ENCODE measurements at regions not wholly inside any gene's neighbourhood (a gene's known extent, or its start where the extent isn't known, plus 50 kb on each side); places are given as distances from the start of the nearest gene placed in this dataset.

DNA sequence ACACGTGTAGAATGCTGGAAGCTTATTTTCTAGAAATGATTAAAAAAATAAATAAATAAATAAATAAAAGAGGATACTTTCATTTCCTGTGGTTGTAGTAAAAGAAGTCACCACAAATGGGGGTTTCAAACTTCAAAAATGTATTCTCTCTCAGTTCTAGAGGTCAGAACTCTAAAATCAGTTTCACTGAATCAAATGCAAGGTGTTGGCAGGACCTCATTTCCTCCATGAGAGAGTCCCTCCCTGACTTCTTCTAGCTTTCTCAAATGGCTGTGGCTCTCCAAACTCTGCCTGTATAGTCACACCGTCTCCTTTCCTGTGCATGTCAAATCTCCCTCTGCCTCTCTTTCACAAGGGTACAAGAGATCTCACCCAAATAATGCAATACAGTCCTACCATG, 312.6 kb upstream of the CXADR start:
- Histone ChIP-seq H3F3A (replicated peaks; ENCODE audit: low read depth) (no peaks in the 10 kb centered on the region), H4K20me1 (replicated peaks; ENCODE audit: insufficient read depth) (no peaks in the 10 kb centered on the region), H3K27me3 (ENCODE audit: insufficient read depth) (no peaks in the 10 kb centered on the region), H3K79me2 (replicated peaks; ENCODE audit: insufficient read depth) (no peaks in the 10 kb centered on the region), H3K9me2 (ENCODE audit: insufficient read depth) (no peaks in the 10 kb centered on the region), H3K4me2 (no peak overlapping the region), H3K36me3 (ENCODE audit: insufficient read depth) (no peaks in the 10 kb centered on the region), H3K4me3 (no peak overlapping the region), H2AFZ (no peak overlapping the region), H3K27ac (ENCODE audit: low read depth) (no peak overlapping the region), H3K4me1 (ENCODE audit: insufficient read depth) (no peaks in the 10 kb centered on the region)
- Mint-ChIP-seq H3K4me3 (no peak overlapping the region), H3K4me1 (peaks cover 2% of the 10 kb centered on the region; the same call in 2 of the 3 replicates), H3K27ac (no peak overlapping the region), H3K27me3 (ENCODE audit: insufficient read depth, low read depth, poor library complexity) (no peaks in the 10 kb centered on the region), H3K9me3 (peaks cover 6% of the 10 kb centered on the region; the same call in 2 of the 3 replicates), H3K36me3 (ENCODE audit: low read depth) (no peaks in the 10 kb centered on the region)
- no peak for ATAC-seq
- TF ChIP-seq NANOG (IDR thresholded peaks at IDR 0.05; ENCODE audit: borderline replicate concordance) = no peak
- TF ChIP-seq ZNF331 (CRISPR knock-in tag; IDR thresholded peaks at IDR 0.05; ENCODE audit: low read depth) = no peak
- no peak for TF ChIP-seq POLR2AphosphoS5 (IDR thresholded peaks at IDR 0.05; ENCODE audit: low read depth)
- TF ChIP-seq, protein P1, sequence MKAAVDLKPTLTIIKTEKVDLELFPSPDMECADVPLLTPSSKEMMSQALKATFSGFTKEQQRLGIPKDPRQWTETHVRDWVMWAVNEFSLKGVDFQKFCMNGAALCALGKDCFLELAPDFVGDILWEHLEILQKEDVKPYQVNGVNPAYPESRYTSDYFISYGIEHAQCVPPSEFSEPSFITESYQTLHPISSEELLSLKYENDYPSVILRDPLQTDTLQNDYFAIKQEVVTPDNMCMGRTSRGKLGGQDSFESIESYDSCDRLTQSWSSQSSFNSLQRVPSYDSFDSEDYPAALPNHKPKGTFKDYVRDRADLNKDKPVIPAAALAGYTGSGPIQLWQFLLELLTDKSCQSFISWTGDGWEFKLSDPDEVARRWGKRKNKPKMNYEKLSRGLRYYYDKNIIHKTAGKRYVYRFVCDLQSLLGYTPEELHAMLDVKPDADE (IDR thresholded peaks at IDR 0.05) = no peak
- TF ChIP-seq EZH2phosphoT487 (IDR thresholded peaks at IDR 0.05; ENCODE audit: unreplicated experiment) = no peak
- TF ChIP-seq STAT1 (IDR thresholded peaks at IDR 0.05; ENCODE audit: unreplicated experiment) = no peak
- TF ChIP-seq, protein P2, sequence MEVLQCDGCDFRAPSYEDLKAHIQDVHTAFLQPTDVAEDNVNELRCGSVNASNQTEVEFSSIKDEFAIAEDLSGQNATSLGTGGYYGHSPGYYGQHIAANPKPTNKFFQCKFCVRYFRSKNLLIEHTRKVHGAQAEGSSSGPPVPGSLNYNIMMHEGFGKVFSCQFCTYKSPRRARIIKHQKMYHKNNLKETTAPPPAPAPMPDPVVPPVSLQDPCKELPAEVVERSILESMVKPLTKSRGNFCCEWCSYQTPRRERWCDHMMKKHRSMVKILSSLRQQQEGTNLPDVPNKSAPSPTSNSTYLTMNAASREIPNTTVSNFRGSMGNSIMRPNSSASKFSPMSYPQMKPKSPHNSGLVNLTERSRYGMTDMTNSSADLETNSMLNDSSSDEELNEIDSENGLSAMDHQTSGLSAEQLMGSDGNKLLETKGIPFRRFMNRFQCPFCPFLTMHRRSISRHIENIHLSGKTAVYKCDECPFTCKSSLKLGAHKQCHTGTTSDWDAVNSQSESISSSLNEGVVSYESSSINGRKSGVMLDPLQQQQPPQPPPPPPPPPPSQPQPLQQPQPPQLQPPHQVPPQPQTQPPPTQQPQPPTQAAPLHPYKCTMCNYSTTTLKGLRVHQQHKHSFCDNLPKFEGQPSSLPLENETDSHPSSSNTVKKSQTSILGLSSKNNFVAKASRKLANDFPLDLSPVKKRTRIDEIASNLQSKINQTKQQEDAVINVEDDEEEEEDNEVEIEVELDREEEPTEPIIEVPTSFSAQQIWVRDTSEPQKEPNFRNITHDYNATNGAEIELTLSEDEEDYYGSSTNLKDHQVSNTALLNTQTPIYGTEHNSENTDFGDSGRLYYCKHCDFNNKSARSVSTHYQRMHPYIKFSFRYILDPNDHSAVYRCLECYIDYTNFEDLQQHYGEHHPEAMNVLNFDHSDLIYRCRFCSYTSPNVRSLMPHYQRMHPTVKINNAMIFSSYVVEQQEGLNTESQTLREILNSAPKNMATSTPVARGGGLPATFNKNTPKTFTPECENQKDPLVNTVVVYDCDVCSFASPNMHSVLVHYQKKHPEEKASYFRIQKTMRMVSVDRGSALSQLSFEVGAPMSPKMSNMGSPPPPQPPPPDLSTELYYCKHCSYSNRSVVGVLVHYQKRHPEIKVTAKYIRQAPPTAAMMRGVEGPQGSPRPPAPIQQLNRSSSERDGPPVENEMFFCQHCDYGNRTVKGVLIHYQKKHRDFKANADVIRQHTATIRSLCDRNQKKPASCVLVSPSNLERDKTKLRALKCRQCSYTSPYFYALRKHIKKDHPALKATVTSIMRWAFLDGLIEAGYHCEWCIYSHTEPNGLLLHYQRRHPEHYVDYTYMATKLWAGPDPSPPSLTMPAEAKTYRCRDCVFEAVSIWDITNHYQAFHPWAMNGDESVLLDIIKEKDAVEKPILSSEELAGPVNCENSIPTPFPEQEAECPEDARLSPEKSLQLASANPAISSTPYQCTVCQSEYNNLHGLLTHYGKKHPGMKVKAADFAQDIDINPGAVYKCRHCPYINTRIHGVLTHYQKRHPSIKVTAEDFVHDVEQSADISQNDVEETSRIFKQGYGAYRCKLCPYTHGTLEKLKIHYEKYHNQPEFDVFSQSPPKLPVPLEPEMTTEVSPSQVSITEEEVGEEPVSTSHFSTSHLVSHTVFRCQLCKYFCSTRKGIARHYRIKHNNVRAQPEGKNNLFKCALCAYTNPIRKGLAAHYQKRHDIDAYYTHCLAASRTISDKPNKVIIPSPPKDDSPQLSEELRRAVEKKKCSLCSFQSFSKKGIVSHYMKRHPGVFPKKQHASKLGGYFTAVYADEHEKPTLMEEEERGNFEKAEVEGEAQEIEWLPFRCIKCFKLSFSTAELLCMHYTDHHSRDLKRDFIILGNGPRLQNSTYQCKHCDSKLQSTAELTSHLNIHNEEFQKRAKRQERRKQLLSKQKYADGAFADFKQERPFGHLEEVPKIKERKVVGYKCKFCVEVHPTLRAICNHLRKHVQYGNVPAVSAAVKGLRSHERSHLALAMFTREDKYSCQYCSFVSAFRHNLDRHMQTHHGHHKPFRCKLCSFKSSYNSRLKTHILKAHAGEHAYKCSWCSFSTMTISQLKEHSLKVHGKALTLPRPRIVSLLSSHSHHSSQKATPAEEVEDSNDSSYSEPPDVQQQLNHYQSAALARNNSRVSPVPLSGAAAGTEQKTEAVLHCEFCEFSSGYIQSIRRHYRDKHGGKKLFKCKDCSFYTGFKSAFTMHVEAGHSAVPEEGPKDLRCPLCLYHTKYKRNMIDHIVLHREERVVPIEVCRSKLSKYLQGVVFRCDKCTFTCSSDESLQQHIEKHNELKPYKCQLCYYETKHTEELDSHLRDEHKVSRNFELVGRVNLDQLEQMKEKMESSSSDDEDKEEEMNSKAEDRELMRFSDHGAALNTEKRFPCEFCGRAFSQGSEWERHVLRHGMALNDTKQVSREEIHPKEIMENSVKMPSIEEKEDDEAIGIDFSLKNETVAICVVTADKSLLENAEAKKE (CRISPR knock-in tag; IDR thresholded peaks at IDR 0.05) = no peak
- no peak for TF ChIP-seq CREB1 (CRISPR knock-in tag; IDR thresholded peaks at IDR 0.05; ENCODE audit: low read depth)
- no peak for TF ChIP-seq JUNB (IDR thresholded peaks at IDR 0.05; ENCODE audit: unreplicated experiment)
- TF ChIP-seq, protein P3, sequence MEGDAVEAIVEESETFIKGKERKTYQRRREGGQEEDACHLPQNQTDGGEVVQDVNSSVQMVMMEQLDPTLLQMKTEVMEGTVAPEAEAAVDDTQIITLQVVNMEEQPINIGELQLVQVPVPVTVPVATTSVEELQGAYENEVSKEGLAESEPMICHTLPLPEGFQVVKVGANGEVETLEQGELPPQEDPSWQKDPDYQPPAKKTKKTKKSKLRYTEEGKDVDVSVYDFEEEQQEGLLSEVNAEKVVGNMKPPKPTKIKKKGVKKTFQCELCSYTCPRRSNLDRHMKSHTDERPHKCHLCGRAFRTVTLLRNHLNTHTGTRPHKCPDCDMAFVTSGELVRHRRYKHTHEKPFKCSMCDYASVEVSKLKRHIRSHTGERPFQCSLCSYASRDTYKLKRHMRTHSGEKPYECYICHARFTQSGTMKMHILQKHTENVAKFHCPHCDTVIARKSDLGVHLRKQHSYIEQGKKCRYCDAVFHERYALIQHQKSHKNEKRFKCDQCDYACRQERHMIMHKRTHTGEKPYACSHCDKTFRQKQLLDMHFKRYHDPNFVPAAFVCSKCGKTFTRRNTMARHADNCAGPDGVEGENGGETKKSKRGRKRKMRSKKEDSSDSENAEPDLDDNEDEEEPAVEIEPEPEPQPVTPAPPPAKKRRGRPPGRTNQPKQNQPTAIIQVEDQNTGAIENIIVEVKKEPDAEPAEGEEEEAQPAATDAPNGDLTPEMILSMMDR (conservative IDR thresholded peaks at IDR 0.05; ENCODE audit: low read depth in 2 of 2) = no peak
- TF ChIP-seq EZH2 (IDR thresholded peaks at IDR 0.05; ENCODE audit: low read depth, unreplicated experiment) = no peak
- TF ChIP-seq, protein P4, sequence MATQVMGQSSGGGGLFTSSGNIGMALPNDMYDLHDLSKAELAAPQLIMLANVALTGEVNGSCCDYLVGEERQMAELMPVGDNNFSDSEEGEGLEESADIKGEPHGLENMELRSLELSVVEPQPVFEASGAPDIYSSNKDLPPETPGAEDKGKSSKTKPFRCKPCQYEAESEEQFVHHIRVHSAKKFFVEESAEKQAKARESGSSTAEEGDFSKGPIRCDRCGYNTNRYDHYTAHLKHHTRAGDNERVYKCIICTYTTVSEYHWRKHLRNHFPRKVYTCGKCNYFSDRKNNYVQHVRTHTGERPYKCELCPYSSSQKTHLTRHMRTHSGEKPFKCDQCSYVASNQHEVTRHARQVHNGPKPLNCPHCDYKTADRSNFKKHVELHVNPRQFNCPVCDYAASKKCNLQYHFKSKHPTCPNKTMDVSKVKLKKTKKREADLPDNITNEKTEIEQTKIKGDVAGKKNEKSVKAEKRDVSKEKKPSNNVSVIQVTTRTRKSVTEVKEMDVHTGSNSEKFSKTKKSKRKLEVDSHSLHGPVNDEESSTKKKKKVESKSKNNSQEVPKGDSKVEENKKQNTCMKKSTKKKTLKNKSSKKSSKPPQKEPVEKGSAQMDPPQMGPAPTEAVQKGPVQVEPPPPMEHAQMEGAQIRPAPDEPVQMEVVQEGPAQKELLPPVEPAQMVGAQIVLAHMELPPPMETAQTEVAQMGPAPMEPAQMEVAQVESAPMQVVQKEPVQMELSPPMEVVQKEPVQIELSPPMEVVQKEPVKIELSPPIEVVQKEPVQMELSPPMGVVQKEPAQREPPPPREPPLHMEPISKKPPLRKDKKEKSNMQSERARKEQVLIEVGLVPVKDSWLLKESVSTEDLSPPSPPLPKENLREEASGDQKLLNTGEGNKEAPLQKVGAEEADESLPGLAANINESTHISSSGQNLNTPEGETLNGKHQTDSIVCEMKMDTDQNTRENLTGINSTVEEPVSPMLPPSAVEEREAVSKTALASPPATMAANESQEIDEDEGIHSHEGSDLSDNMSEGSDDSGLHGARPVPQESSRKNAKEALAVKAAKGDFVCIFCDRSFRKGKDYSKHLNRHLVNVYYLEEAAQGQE (IDR thresholded peaks at IDR 0.05; ENCODE audit: unreplicated experiment) = no peak
- no peak for TF ChIP-seq ZNF114 (CRISPR knock-in tag; IDR thresholded peaks at IDR 0.05)
- no peak for DNase-seq (ENCODE audit: low spot score)

Data from GM23338 (cell line).